Stimulated activated CD8-positive, alpha-beta memory T cell treated with anti-CD3 and anti-CD28 coated beads, Interleukin-7, amount 100 ng/mL, for 24 hours (primary cell): ENCODE measurements at regions not wholly inside any gene's neighbourhood (a gene's known extent, or its start where the extent isn't known, plus 50 kb on each side); places are given as distances from the start of the nearest gene placed in this dataset.

ENCODE experiments used
- DNase-seq: peaks from one replicate; pipeline ENCODE4 v3.0.0-alpha.2; 2020; ENCODE audit warnings: low read depth

GRCh38 chr2:144607891-144608521 lies 88.1 kb upstream of the ZEB2 start:
- DNase-seq, result no peak

- no peak for DNase-seq
Observed at GRCh38 chr2:144607099-144607498, 87.2 kb upstream of the ZEB2 start.

GRCh38 chr2:144606466-144607095 lies 86.7 kb upstream of the ZEB2 start:
- no peak for DNase-seq

GRCh38 chr2:144605231-144605840 lies 85.4 kb upstream of the ZEB2 start:
- DNase-seq, result no peak

- no peak for DNase-seq
Observed at GRCh38 chr2:144603334-144603733, 83.4 kb upstream of the ZEB2 start.

GRCh38 chr2:144598906-144599305 lies 79.0 kb upstream of the ZEB2 start:
- DNase-seq, result no peak

- no peak for DNase-seq
Observed at GRCh38 chr2:144597894-144598593, 78.1 kb upstream of the ZEB2 start.

GRCh38 chr2:144597388-144597787 lies 77.5 kb upstream of the ZEB2 start:
- DNase-seq, result no peak

- no peak for DNase-seq
Observed at GRCh38 chr2:144596073-144596871, 76.4 kb upstream of the ZEB2 start.

GRCh38 chr2:144595686-144596072 lies 75.8 kb upstream of the ZEB2 start:
- DNase-seq, result no peak

- DNase-seq, result no peak
Observed at GRCh38 chr2:144595279-144595678, 75.4 kb upstream of the ZEB2 start.

- DNase-seq, result no peak
Observed at GRCh38 chr2:144593803-144594202, 73.9 kb upstream of the ZEB2 start.

GRCh38 chr2:144592500-144593256 lies 72.8 kb upstream of the ZEB2 start:
- no peak for DNase-seq

GRCh38 chr2:144587306-144587705 lies 67.4 kb upstream of the ZEB2 start:
- no peak for DNase-seq

- no peak for DNase-seq
Observed at GRCh38 chr2:144586476-144586875, 66.6 kb upstream of the ZEB2 start.

- no peak for DNase-seq
Observed at GRCh38 chr2:144583741-144584453, 64.0 kb upstream of the ZEB2 start.

GRCh38 chr2:144583381-144583729 lies 63.4 kb upstream of the ZEB2 start:
- DNase-seq, result no peak

- no peak for DNase-seq
Observed at GRCh38 chr2:144582651-144583380, 62.9 kb upstream of the ZEB2 start.

GRCh38 chr2:144580521-144581161 lies 60.7 kb upstream of the ZEB2 start:
- DNase-seq, result no peak

- no peak for DNase-seq
Observed at GRCh38 chr2:144579556-144579955, 59.6 kb upstream of the ZEB2 start.
